GM21526 (cell line): ENCODE measurements at regions not wholly inside any gene's neighbourhood (a gene's known extent, or its start where the extent isn't known, plus 50 kb on each side); places are given as distances from the start of the nearest gene placed in this dataset.
"Not testable (repeated sequence)": the region's sequence is repeated elsewhere in the genome, so short reads cannot be mapped to it uniquely, and the experiment has no call there.

Experiments
- ATAC-seq: cut with Tn5 transposase; IDR thresholded peaks from one replicate; pipeline ENCODE4 v1.9.1; 2021; ENCODE audit warnings: moderate library complexity; ENCODE audit not compliant: unreplicated experiment, low FRiP score

DNA sequence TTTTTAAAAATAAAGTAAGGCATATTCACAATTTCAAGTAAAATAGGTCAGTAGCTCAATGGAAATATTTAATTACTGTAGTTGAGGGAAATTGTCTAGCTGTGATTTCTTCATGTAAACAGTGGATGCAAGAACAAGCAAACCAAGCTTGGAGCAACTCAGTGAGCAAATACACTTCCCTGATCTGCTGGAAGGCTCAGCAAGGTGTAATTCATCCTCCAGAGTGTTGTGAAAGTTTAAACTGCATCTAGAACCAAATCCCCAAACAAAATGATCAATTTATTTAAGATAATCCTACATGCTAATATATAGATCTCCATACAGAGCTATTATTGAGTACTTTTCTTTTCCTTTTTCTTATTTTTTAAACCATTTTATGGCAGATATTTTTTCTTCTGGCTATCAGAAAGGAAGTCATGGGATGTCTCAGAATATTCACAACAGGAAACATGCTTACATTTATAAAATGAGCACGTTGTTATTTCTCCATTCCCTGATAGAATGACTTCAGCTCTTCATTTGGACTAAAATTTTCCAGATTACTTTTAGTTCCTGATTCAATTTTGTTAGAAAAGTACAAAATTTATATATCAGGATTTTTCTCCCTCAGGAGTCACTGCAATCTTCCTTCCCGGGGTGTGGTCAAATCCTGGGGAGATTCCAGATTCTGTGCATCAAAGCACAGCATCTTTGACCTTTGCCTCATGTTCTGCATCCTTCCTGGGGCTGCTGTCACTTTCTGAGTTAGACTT is 219.2 kb upstream of the ELL2 start:
- no peak for ATAC-seq

DNA sequence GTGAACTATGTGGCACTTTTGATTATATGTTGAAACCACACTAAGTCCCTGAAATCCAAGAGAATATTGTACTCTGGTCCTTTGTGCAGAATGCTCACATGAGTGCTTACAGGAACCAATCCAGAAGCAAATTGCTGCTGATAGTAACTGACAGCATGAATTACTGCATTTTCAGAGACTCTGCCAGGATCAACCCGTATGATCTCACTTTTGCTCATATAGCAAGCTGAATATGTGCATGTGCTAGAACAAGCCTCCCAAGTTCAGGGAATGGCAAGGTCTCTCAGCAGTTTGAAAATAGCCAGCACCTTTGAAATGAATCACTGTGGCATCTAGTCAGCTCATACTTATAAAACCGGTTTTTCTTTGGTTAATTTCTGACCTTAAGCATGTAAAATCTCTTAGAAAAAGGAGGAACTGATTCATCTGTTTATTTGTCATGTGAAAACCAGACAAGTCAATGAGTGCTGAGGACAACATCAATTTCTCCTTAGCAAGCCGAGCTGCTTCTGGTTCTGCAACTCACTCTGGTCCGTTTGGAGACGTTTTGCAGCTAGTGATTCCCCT is 215.7 kb upstream of the ELL2 start:
- ATAC-seq: peak; percentile 63

DNA sequence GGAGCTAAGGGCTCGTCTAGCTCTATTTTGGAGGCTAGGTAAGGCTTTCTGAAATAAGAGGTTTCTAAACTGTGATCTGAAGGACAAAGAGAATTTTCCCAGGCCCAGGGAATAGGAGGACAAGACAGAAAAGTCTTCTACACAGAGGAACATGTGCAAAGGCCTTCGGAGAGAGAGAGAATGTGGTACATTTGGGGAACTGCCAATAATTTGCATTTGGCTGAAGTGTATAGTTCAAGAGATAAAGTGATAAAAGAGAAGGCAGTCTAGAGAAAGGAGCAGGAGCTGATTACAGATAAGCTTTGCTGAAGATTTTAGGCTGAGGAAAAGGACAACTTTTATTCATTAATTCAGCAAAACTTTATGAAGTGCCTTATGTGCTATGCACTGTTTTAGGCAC is 214.4 kb upstream of the ELL2 start:
- no peak for ATAC-seq

DNA sequence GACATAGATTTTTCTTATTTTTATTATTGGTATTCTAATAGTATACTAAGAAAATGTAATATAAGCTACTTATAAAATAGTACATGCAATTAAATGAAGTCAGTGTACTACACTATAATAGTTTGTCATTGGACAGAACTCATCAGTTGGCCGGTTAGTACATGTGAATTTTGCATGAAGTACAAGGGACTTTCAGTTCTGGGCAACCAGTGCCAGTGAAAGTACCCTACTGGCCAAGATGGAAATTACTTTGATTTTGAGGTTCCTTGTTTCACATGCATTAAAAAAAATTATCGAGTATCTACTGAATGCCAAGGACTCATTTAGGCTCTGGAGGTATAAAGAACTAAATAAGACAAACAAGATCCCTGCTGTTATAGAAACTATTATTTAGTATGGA is 213.4 kb upstream of the ELL2 start:
- ATAC-seq: no peak

DNA sequence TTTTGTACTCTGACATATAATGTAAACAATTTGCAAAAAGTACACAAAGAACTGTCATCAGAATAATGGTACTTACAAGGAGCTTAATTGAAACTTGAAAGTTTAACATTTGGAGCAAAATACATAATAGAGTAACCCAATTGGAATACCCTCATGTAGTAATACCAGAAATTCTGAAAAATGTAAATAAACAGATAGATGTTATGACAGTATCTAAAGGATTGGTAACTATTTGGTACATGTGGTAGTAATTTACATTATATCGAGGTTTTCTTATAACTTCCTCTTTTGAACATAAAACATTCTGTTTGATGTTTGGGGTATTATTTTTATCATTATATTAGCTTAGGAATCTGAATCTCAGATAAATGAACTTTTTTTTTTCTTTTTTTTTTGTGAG is 211.7 kb upstream of the ELL2 start:
- no peak for ATAC-seq

DNA sequence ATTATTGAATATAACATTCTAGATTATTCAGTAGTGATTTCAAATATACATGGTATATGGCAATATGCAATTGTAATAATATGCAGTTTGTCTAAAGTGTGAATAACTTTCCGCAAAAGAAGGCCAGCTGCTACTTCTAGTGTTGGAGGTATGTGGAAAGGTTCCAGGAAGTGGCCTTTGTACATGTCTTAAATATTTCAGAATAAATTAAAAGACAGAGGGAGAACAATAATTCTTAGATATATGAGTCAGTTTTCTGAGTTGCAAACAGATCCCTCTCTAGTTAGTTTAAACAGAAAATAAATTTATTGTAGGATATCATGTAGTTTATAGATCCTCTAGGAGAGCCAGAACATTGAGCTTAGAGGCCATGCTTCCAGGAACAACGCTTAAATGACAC is 210.8 kb upstream of the ELL2 start:
- ATAC-seq: no peak

DNA sequence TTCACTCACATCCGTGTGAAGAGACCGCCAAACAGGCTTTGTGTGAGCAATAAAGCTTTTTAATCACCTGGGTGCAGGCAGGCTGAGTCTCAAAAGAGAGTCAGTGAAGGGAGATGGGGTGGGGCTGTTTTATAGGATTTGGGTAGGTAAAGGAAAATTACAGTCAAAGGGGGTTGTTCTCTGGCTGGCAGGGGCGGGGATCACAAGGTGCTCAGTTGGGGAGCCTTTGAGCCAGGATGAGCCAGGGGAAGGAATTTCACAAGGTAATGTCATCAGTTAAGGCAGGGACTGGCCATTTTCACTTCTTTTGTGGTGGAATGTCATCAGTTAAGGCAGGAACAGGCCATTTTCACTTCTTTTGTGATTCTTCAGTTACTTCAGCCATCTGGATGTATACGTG is 210.3 kb upstream of the ELL2 start:
- ATAC-seq: not testable (repeated sequence)

DNA sequence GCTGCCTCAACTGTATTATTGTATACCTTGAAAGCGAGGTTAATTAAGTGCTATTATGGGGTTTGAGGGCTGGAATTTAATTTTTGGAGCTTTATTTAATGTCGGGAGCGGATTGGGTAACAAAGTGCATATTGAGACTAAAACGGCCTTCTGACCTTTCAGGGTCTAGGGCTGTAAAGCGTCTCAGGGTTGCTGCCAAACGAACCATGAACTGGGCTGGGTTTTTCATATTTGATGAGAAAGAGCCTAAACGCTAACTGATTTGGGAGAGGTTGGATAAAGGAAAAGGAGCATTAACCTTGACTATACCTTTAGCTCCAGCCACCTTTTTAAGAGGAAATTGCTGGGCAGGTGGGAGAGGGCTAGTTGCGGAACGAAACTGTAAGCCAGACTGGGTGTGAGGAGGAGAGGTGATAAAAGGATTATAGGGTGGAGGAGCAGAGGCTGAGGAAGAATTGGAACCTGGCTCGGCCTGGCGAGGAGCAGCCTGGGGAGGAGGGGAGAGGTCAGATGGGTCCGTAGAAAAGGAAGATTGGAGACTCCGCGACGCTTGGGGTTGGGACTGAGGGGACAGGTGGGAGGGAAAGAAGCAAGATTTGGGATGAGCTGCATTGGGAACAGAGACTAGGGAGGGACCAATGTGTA is 209.0 kb upstream of the ELL2 start:
- ATAC-seq: not testable (repeated sequence)

DNA sequence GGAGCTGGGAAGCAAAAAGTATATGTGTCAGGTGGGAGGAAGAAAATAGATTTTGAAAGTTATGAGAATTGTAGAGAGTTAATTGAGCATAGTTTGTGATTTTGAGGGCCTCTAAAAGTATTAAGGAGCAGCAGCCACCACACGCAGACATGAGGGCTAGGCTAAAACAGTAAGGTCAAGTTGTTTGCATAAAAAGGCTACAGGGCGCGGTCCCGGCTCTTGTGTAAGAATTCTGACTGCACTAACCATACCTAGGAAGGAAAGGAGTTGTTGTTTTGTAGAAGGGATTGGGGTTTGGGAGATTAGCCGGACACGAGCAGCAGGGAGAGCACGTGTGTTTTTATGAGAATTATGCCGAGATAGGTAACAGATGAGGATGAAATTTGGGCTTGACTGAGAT is 207.2 kb upstream of the ELL2 start:
- ATAC-seq: not testable (repeated sequence)

DNA sequence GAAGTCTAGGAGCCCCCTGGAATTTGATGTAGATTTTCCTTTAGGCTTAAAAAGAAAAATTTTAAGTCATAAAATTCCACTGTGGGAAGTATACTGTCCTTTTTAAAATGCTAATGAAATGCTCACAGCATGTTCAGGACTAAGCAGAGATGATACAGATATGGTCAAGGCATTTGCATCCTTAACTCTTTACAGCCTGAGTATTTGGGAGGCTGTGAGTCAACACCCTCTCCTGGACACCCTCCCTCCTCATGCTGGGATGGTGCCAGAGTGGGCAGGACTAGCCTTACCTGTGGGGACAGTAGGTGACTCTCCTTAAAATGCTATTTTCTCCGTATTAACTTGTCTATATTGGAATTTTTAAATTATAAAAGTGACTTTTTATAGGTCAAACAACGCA is 197.4 kb upstream of the ELL2 start:
- ATAC-seq: no peak

DNA sequence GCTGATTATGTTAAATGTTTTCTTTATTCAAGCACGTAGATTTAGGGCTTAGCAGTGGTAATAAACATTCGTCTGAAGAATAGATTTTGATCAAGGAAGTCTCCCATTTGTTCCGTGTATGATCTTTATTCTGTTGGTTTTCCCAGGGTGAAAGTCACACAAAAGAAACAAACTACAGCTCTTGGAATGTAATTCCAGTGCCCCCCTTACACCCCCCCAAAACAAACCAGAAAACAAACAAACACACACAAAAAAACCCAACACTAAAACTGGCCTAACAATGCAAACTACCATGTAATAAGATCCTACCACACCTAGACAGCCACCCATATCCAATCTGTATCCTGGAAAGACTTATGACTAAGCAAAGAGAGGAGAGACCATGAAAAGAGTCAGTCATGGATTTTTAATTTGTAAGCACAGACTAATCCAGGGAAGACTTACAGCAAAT is 196.2 kb upstream of the ELL2 start:
- no peak for ATAC-seq

DNA sequence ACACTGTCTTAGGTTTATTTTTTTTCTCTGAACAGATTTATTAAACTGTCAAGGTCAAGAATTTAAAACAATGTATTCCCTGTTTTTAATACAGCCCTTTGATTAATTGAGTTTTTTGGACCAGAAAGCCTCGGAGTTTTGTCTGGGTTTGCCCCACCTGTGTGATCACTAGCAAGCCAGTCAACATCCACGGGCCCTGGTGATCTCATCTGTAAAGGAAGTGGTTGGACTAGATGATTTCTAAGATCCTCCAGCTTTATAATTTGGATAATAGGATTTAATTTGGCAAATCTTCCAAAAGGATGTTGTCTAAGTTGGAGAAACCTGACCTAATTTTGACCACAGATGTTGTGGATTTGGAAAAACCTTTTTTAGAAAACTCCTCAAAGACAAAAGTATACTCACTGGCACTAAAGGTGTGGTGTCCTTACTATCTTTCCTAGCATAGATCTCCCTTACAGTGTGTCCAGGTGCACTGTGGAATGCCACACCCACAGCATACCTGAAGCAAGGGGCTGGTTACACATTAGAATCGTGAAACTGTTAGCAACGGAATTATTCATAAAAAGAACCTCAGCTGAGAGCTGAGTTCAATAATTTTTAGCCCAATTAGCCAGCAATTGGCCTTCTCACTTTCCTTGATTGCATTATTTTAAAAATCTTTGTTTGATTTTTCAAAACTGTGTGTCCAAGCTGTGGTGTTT is 195.6 kb upstream of the ELL2 start:
- ATAC-seq: no peak

DNA sequence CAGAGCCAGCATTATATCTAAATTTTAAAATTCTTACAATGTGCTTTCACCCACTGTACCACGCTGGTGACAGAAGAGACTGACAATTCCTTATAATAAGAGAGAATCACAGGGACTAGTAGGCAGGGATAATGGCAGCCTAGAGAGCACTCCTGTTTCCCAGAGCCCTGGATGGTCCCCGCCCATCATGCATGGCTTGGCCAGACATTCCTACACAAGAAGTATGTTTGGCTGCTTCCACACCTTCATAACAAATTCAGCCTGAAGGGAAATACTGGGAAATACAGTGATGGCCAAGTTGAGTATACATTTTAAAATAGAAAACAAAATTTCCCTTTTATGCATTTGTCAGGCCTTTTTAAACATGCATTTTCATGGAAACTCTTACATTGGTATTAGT is 193.5 kb upstream of the ELL2 start:
- ATAC-seq: no peak

DNA sequence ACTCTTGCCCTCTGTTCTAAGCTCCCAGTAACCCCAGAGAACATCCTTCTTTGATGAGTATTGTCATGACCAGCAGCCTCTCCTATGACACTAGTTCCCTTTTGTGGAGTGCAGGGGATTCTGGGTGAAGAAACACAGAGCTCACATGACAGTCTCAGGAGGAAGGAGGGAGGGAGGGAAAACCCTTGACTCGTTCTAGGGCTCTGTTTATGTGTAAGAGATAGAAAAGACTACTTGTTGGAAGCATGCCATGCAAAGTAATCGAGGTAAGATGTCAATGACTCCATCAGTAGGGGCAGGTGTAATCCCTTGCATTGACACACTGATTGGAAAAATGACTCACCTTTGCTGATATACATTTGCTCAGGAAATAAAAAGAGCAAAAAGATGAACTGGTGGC is 190.2 kb upstream of the ELL2 start:
- ATAC-seq: no peak

DNA sequence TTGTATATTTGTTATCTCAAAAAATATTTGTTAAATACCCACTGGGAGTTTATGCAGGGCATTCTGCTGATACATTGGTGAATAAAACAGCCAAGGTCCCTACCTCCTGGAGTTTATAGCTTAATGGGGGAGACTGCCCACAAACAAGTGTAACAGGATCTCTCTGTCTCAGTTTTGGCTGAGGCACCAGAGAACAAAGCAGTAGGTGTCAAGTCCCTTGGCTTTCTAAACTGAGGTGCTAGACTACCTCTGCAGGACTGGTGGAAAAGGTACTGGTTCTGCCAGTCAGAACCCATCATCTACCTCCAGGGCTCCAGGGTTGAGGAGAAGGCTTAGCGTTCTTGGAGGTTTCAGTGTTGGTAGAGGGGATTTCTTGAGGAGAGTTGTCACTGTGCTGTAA is 188.4 kb upstream of the ELL2 start:
- no peak for ATAC-seq

DNA sequence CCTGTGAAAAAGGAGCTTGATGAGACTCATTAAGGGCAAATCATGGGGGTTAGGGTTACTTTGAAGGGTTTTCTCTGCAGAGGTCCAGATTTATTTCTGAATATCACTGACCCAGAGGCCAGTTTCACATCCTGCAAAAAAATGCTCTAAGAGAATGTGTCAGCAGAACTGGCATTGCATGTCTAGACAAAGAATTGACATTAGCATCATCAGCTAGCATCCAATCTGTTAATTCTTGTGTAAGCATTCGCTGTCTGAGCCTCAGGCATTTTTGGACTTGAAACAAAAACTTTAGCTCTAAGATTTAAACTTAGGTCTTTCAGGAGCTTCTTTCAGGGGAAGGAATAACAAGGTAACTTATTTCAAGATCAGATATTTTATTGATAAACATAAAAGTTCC is 187.9 kb upstream of the ELL2 start:
- ATAC-seq: no peak

DNA sequence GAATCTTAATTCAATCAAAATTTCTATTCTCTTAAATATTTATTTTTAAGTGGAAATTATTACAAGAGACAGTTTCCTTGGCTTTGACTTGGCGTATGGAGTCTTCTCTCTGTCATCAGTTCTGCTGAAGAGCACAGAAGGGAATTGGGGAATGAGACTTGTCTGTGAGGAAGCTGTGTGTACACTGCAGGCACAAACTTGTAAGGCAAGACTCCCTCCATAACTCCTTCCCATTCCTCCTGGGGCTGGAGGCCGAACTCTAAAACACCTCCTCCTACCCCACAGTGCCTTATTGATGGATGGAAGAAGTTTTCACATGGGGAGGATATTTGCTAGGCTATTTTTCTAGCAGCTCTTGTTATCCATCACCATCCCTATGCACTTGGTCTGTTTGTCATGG is 187.4 kb upstream of the ELL2 start:
- ATAC-seq: no peak

DNA sequence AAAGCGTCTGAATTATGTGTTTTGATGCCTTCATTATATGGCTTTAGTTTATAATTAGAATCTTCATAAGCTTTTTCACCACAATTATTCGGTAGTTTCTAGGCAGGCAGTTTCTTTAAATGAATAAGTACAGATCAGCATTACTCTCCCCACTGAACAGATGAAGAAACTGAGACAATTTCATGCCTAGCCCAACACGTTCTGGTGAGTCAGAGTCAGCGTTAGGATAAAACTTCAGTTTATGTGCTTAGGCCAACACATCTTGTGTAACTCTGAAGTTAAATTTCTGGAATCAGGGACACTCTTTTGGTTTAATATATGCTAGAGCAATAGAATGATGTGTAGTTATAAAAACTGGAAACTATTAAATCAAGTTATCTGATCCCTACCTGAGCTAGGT is 186.7 kb upstream of the ELL2 start:
- ATAC-seq: no peak

DNA sequence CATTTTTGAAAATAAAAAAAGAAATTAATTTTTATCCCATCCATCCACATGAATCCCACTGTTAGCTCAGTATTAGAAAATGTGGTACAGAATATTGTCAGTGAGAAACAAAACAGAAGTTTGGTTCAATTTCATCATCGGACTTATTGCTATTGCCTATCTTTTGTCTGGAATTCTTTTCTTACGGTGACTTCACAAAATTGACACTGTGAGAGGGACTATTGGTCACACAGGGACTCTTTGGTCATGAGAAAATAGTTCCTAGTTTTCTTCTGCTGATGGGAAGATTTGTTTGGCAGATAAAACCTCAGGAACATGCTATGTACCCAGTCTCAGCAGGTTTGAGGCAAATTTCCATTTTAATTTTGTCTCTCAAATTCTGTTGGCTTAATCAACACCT is 186.2 kb upstream of the ELL2 start:
- ATAC-seq: no peak

DNA sequence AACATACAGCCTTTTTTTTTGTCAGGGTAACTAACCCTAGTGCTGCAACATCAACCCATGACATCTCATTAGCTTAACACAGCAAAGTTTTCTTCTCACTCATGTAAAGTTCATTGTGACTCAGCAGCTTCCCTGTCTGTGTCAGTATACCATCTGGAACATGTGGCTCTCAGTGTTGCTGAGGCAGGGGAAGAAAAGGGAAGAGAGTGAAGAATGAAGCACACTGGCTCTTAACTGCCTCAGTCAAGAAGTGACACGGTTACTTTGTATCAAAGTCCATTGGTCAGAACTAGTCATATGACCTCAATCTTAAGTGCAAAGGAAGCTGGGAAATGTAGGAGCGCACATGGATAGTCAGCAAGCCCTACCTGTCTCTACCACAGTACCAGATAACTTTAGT is 185.0 kb upstream of the ELL2 start:
- no peak for ATAC-seq

DNA sequence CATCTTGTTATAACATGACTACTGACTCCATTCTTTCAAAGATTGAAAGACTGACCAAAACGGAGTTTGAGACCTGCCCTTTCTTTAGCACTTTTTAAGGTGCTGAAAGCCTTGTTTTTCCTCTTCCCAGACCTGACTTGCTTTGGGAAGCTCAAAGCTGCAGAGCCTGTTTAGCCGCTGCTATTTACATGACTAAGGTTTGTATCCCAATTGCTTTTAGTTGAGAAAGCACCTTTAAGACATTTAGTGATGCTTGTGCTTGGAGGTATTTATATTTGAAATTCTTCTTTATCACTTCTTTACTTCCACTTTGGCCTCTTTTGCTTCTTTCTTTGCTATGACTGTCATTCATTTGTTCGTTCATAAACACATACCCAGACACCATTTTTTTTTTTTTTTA is 182.6 kb upstream of the ELL2 start:
- no peak for ATAC-seq
